ENCODE measurements at regions not wholly inside any gene's neighbourhood (a gene's known extent, or its start where the extent isn't known, plus 50 kb on each side); places are given as distances from the start of the nearest gene placed in this dataset.

- no peak for TF ChIP-seq EZH2 (IDR thresholded peaks at IDR 0.05; ENCODE audit: borderline replicate concordance, insufficient read depth, low read depth, low read length, poor library complexity, severe bottlenecking)
- no peak for TF ChIP-seq CTCF (IDR thresholded peaks at IDR 0.05)
Measured at GRCh38 chr9:82201196-82201595, 212.6 kb downstream of the SPATA31D1 start.
